GM12864 (cell line): ENCODE measurements at regions not wholly inside any gene's neighbourhood (a gene's known extent, or its start where the extent isn't known, plus 50 kb on each side); places are given as distances from the start of the nearest gene placed in this dataset.

Experiments used
- DNase-seq: peaks from one replicate; pipeline ENCODE4 v3.0.0-alpha.2; 2011; ENCODE audit warnings: low read depth
- H3K4me3 ChIP-seq: 2 replicates; pipeline ENCODE4 v1.5.1; 2011; ENCODE audit warnings: mild to moderate bottlenecking, low read depth, low read length, control low read depth
- TF ChIP-seq, protein P1 (sequence below): IDR thresholded peaks from 2 replicates; pipeline ENCODE4 v1.5.1; 2011; ENCODE audit warnings: low read depth, mild to moderate bottlenecking, moderate library complexity, low read length, control low read depth, inconsistent platforms; ENCODE audit errors: missing control alignments

DNA sequence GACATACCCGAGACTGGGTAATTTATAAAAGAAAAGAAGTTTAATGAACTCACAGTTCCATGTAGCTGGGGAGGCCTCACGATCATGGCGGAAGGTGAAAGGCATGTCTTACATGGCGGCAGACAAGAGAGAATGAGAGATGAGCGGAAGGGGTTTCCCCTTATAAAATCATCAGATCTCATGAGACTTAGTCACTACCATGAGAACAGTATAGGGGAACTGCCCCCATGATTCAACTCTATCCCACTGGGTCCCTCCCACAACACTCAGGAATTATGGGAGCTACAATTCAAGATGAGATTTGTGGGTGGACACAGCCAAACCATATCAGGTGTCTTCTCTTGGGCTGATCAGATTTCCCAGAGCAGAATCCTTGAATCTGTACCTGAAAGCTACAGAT is 617.3 kb upstream of the ID2 start:
- TF ChIP-seq, protein P1, sequence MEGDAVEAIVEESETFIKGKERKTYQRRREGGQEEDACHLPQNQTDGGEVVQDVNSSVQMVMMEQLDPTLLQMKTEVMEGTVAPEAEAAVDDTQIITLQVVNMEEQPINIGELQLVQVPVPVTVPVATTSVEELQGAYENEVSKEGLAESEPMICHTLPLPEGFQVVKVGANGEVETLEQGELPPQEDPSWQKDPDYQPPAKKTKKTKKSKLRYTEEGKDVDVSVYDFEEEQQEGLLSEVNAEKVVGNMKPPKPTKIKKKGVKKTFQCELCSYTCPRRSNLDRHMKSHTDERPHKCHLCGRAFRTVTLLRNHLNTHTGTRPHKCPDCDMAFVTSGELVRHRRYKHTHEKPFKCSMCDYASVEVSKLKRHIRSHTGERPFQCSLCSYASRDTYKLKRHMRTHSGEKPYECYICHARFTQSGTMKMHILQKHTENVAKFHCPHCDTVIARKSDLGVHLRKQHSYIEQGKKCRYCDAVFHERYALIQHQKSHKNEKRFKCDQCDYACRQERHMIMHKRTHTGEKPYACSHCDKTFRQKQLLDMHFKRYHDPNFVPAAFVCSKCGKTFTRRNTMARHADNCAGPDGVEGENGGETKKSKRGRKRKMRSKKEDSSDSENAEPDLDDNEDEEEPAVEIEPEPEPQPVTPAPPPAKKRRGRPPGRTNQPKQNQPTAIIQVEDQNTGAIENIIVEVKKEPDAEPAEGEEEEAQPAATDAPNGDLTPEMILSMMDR, result no peak
- DNase-seq, result no peak
- H3K4me3 ChIP-seq, result no peak overlapping the region

DNA sequence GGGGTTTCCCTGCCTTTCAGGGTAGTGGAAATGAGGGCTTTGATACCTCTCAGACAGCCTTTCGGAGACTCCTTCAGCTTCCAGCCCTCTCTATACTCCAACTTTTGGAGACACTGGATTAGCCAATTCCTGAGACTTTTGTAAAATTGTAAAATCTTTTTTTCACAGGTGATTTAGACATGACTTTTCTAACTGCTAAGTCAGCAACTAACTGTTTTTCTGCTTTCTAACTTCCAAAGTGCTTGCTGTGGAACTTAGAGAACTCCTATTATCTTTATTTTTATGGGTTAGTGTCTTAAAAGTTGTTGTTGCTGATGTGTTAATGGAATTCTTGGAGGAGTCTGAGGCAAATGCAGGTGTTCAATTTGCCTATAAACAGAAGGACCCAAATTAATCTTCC is 616.7 kb upstream of the ID2 start:
- no peak overlapping the region for H3K4me3 ChIP-seq
- TF ChIP-seq, protein P1, result no peak

DNA sequence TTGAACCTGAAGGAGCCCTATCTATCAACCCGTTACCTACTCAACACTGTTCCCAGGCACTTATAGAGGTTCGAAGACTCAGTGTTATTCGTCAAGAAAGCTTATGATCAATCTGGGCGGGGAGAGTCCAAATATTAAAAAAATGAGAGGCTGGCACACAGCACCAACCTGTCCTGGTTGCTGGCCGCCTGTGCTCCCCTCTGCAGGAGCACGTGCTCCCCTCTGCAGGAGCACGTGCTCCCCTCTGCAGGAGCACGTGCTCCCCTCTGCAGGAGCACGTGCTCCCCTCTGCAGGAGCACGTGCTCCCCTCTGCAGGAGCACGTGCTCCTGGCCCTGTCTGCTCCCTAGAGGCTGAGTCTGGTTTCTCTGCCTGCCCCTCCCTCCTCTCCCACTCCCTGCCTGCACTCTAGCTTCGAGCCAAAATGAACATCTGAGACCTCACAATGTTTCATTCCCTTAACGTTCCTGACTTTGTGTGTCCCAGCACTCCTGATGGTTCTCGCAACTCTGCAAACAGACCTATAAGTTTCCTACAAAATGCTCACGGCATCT is 614.0 kb upstream of the ID2 start:
- no peak for DNase-seq
- H3K4me3 ChIP-seq, result no peak overlapping the region
- TF ChIP-seq, protein P1, result no peak

More for the DNA sequence above, 616.7 kb upstream of the ID2 start:
- DNase-seq, result no peak

DNA sequence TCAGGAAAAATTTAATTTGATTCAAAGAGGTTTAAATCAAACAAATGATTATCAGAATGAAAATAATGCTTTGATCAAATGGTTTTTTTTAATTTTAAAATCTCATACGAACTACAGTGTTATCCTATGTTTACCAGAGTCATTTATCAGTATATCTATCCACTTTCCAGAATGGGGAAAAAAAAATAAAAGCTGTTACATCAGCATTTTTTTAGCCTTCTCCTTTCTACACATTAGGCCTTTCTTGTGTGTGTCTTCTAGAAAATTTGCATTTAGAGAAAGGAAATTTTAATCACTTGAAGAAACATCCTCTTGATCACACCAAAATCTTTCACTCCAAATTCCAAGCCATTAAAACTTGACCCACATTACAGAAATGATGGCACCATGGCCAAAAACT is 608.9 kb upstream of the ID2 start:
- TF ChIP-seq, protein P1, result no peak
- no peak for DNase-seq
- no peak overlapping the region for H3K4me3 ChIP-seq

DNA sequence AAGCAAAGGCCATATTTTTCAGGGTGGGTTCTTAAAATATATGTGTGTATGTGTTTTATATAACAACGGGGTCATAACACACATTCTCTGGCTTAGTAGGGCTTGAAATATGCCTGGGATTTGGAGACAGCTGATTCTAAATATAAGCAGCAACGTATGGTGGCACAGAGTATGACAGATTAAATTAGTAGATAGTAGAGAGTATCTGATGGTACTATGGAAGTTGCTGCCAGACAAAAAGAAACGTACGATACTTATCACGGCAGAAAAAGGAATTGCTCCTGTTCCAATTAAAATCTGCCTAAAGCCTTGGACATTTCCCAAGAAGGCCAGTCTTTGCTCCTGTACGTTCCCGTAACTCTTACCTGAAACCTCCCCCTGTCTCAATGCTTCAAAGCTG is 607.9 kb upstream of the ID2 start:
- TF ChIP-seq, protein P1, result no peak

DNA sequence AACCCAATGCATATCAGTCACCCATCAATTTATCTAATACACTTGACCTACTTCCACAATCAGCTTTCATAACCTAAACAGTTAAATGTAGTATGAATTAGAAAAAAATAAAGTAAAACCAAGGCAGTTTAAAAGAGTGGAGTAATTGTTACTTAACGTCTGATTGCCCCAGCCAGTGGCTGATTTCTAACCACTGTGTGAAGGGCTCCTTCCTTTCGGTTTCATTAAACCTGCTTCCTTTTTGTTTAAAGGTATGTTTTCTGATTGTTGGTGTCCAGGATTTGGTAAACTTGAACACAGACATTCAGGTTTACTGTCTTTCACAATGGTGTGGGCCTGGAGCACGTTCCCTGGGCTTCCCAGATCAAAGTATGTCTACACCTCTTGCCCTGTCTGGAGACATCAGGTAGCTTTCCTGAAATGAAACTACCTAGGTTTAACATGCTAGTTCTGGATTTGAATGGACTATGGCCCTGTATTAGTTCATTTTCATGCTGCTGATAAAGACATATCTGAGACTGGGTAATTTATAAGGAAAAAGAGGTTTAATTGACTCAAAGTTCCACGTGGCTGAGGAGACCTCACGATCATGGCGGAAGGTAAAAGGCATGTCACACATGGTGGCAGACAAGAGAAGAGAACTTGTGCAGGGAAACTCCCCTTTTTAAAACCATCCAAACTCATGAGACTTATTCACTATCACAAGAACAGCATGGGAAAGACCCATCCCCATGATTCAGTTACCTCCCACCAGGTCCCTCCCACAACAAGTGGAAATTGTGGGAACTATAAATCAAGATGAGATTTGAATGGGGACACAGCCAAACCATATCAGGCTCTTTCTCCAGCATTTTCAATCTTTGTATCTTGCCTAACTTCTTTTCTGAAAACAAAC is 605.2 kb upstream of the ID2 start:
- no peak for DNase-seq
- no peak overlapping the region for H3K4me3 ChIP-seq
- TF ChIP-seq, protein P1, result no peak

More for the DNA sequence above, 607.9 kb upstream of the ID2 start:
- no peak for DNase-seq
- no peak overlapping the region for H3K4me3 ChIP-seq
